MG63 (cell line): ENCODE measurements at regions not wholly inside any gene's neighbourhood (a gene's known extent, or its start where the extent isn't known, plus 50 kb on each side); places are given as distances from the start of the nearest gene placed in this dataset.

ENCODE experiments used
- DNase-seq: peaks from one replicate; pipeline ENCODE4 v3.0.0-alpha.2; 2020
- H3K27me3 ChIP-seq: fragments of 250-450 bp; sonication (Bioruptor Pico); 2 replicates; pipeline ENCODE4 v1.5.1; 2020; ENCODE audit warnings: mild to moderate bottlenecking, moderate library complexity
- H3K36me3 ChIP-seq: fragments of 250-450 bp; sonication (Bioruptor Pico); 2 replicates; pipeline ENCODE4 v1.5.1; 2020; ENCODE audit warnings: mild to moderate bottlenecking, moderate library complexity
- H3K4me3 ChIP-seq: fragments of 250-450 bp; sonication (Bioruptor Pico); 2 replicates; pipeline ENCODE4 v1.5.1; 2020; ENCODE audit warnings: mild to moderate bottlenecking, moderate library complexity
- H3K9me3 ChIP-seq: fragments of 250-450 bp; sonication (Bioruptor Pico); 2 replicates; pipeline ENCODE4 v1.5.1; 2020; ENCODE audit warnings: mild to moderate bottlenecking, moderate library complexity

DNA sequence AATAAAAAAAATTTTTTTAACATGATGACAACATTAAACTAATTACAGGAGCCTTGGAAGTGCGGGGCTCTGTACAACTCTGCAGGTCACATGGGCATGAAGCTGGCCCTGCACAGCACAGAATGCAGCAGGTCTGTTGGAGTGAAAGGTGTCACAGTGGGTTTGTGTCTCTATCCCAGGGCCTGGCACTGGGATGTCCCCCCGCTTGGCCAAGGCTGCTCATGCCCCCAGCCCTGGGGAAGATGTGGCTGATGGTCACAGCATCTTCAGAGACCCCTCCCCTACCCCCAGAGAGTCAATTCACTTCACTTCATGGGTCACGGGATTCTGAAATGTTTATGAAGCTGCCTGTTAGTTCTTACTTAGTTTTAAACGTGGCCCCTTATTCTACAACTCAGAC lies 95.9 kb upstream of the TAF1B start:
- Histone ChIP-seq H3K36me3 (no peaks in the 10 kb centered on the region), H3K9me3 (peaks cover 3% of the 10 kb centered on the region; the same call in 1 of the 2 replicates)
- no peak for DNase-seq

DNA sequence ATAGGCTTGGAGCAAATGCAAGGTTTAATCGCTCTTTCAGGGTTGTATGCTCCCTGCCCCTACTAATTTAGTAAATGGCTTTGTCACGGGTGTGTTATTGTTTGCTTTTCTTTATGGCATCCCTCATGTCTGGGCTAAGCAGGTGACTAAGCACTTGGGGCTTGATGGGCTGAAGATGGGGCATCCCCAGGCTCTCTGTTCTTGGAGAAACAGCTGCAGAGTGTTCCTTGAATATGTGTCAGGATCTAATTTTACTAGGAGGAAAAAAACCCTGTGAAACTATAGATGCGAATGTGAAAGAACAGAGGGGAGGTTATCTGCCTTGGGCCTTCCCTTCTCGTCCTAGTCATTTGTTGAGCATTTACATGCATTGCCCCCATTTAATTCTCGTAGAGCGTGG lies 94.7 kb upstream of the TAF1B start:
- Histone ChIP-seq H3K9me3 (peaks cover 3% of the 10 kb centered on the region; the same call in 1 of the 2 replicates), H3K27me3 (no peaks in the 10 kb centered on the region), H3K4me3 (no peak overlapping the region), H3K36me3 (no peaks in the 10 kb centered on the region)
- DNase-seq: no peak

More for the DNA sequence above, 95.9 kb upstream of the TAF1B start:
- Histone ChIP-seq H3K4me3 (no peak overlapping the region), H3K27me3 (no peaks in the 10 kb centered on the region)

GRCh38 chr2:9749546-9750223 lies 93.6 kb upstream of the TAF1B start:
- H3K4me3 ChIP-seq: no peak overlapping the region
- DNase-seq: no peak
- H3K27me3 ChIP-seq: no peaks in the 10 kb centered on the region
- no peaks in the 10 kb centered on the region for H3K36me3 ChIP-seq
- peaks cover 3% of the 10 kb centered on the region; the same call in 1 of the 2 replicates for H3K9me3 ChIP-seq

- H3K4me3 ChIP-seq: no peak overlapping the region
- DNase-seq: no peak
- H3K36me3 ChIP-seq: no peaks in the 10 kb centered on the region
- no peaks in the 10 kb centered on the region for H3K27me3 ChIP-seq
- peaks cover 3% of the 10 kb centered on the region; the same call in 1 of the 2 replicates for H3K9me3 ChIP-seq
Measured at GRCh38 chr2:9750224-9751215, 92.8 kb upstream of the TAF1B start.

- no peak for DNase-seq
- no peaks in the 10 kb centered on the region for H3K27me3 ChIP-seq
- H3K36me3 ChIP-seq: no peaks in the 10 kb centered on the region
- H3K9me3 ChIP-seq: peaks cover 3% of the 10 kb centered on the region; the same call in 1 of the 2 replicates
- no peak overlapping the region for H3K4me3 ChIP-seq
Measured at GRCh38 chr2:9751831-9752230, 91.4 kb upstream of the TAF1B start.

DNA sequence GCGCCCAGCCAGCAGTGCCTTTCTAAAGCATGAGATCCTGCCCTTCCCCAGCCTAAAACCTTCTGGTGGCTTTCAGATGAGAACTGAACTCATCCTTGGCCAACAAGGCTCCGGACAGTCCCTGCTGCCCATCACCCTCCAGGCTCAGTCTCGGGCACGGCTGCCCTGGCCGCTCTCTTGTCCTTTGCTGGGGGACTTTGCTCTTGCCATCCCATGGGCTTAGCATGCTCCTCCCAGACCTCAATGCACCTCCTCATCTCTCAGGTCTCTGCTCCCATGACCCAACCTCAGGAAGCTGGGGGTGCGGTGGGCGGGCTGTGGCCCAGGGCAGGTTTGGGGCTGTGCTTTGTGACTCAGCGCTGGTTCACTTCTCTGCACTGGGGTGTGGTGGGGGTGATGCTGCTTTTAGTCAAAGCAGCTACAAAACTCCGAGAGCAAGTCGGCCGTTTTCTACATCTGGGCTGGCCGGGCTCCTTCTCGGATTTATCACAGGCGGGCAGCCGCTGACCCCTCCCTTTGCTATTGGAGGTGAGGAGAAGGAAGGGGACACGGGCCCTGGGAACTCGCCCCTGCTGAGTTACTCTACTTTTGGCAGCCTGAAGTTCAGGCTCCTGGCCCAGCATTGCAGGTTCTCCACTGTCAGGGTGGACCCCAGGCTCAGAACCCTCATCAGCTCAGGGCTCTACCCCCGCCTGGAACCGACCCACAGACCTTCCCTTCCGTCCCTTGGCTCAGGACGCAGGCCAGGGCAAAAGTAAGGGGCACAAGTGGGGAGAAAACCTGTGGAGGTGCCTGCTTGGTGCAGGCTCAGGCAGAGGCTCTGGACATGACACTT lies 90.6 kb upstream of the TAF1B start:
- Histone ChIP-seq H3K9me3 (peaks cover 3% of the 10 kb centered on the region; the same call in 1 of the 2 replicates), H3K36me3 (no peaks in the 10 kb centered on the region), H3K4me3 (peak overlapping the region; percentile 12; the same call in 1 of the 2 replicates), H3K27me3 (no peaks in the 10 kb centered on the region)
- peak; percentile 94 for DNase-seq

GRCh38 chr2:9753276-9753600 lies 90.0 kb upstream of the TAF1B start:
- Histone ChIP-seq H3K36me3 (no peaks in the 10 kb centered on the region), H3K9me3 (no peaks in the 10 kb centered on the region; the same call in 1 of the 2 replicates), H3K27me3 (no peaks in the 10 kb centered on the region), H3K4me3 (peak overlapping the region; percentile 12; the same call in 1 of the 2 replicates)
- peak; percentile 87 for DNase-seq

DNA sequence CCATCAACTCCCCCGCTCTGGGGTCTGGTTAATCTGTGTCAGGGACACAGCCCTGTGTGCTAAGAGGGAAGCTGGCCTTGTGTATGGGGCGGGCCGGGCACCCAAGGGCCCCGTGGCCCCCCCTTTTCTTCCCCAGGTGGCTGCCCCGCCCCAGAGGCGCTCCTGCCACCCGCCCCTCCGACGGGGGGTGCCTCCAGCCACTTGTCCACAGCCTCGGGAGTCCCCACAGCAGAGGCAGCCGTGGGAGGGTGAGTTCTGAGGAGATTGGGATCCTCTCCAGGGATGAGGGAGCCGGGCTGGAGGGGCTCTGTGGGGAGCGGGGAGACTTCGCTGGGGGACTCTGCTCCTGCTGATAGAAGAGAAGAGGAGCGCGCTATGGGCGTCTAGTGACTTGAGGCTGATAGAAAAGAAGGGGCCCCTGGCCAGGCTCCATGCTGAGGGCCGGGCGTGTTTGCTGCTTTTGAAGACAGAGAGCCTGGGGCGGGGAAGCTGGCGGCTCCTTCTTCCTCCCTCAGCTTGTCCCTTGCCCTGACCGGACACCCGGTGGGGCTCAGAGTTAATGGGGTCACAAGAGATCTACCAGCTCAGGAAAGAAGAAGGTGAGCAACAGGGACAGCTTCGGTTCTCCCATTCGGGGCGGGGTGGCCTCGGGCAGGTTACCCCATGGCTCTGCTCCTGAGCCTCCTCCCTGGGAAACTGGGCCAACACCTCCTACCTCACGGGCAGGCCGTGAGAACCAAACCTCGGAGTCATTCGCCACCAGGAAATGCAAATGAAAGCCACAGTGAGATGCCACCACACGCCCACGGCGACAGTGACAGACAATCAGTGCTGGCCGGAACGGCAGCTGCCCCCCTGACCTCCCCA lies 89.4 kb upstream of the TAF1B start:
- DNase-seq: no peak
- Histone ChIP-seq H3K27me3 (no peaks in the 10 kb centered on the region), H3K36me3 (no peaks in the 10 kb centered on the region), H3K4me3 (peak overlapping the region; percentile 12; the same call in 1 of the 2 replicates), H3K9me3 (no peaks in the 10 kb centered on the region)

- H3K4me3 ChIP-seq: no peak overlapping the region
- H3K36me3 ChIP-seq: no peaks in the 10 kb centered on the region
- no peak for DNase-seq
- no peaks in the 10 kb centered on the region for H3K9me3 ChIP-seq
- H3K27me3 ChIP-seq: no peaks in the 10 kb centered on the region
Measured at GRCh38 chr2:9754532-9754887, 88.8 kb upstream of the TAF1B start.

DNA sequence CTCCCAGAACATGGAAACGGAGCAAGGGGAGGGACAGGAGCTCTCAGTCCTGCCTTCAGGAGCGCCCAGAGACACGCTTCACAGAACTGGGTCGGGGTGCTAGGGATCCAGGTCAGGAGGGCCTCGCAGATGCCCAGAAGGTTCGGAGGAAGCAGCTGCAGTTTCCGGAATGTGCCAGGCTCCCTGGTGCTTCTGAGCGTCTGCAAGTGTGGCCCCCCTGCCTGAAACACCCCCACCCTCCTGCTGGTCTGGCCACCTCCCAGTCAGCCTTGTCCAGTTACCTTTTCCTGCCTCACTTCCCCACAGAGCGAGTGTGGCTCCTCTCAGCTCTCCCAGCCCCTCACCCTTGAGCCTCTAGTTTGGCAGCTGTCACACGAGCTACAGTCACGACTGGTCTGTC lies 88.3 kb upstream of the TAF1B start:
- no peak for DNase-seq
- no peak overlapping the region for H3K4me3 ChIP-seq
- H3K27me3 ChIP-seq: no peaks in the 10 kb centered on the region
- no peaks in the 10 kb centered on the region for H3K36me3 ChIP-seq
- H3K9me3 ChIP-seq: no peaks in the 10 kb centered on the region

- Histone ChIP-seq H3K9me3 (no peaks in the 10 kb centered on the region), H3K4me3 (no peak overlapping the region), H3K36me3 (no peaks in the 10 kb centered on the region), H3K27me3 (no peaks in the 10 kb centered on the region)
- DNase-seq: no peak
Measured at GRCh38 chr2:9755638-9756037, 87.6 kb upstream of the TAF1B start.

GRCh38 chr2:9756692-9757250 lies 86.5 kb upstream of the TAF1B start:
- DNase-seq: no peak
- Histone ChIP-seq H3K9me3 (no peaks in the 10 kb centered on the region), H3K27me3 (no peaks in the 10 kb centered on the region), H3K36me3 (no peaks in the 10 kb centered on the region), H3K4me3 (no peak overlapping the region)

- H3K27me3 ChIP-seq: no peaks in the 10 kb centered on the region
- no peaks in the 10 kb centered on the region for H3K9me3 ChIP-seq
- H3K4me3 ChIP-seq: no peak overlapping the region; the same call in 1 of the 2 replicates
- H3K36me3 ChIP-seq: no peaks in the 10 kb centered on the region
- peak; percentile 69 for DNase-seq
Measured at GRCh38 chr2:9757501-9758264, 85.6 kb upstream of the TAF1B start.

DNA sequence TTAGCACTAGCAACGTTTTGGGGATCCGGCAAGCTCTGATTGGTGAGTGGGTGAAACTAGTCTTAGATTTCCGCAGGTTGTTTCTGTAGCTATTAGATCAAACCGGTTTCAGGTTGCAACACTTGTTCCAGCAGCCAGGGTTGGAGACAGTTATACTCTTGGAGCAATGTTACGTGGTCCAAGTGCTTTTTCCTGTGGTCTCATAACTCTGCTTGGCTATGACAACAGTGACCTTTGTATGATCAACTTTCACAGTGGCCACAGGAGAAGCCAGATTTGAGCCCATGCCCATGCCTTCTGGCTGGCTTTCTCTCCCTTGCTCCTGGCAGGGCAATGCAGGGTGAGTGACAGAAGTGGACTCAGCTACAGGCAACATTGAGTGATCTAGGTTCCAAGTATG lies 84.5 kb upstream of the TAF1B start:
- DNase-seq: no peak
- no peaks in the 10 kb centered on the region for H3K9me3 ChIP-seq
- H3K36me3 ChIP-seq: no peaks in the 10 kb centered on the region
- H3K27me3 ChIP-seq: no peaks in the 10 kb centered on the region
- H3K4me3 ChIP-seq: no peak overlapping the region
